ENCODE measurements at regions not wholly inside any gene's neighbourhood (a gene's known extent, or its start where the extent isn't known, plus 50 kb on each side); places are given as distances from the start of the nearest gene placed in this dataset.

GRCh38 chr1:10961300-10961833, 51.1 kb upstream of the TARDBP start:
- TF ChIP-seq CTCF (IDR thresholded peaks at IDR 0.05; ENCODE audit: poor library complexity): no peak
- no peak for TF ChIP-seq EZH2 (IDR thresholded peaks at IDR 0.05; ENCODE audit: borderline replicate concordance)
- TF ChIP-seq EZH2phosphoT487 (IDR thresholded peaks at IDR 0.05; ENCODE audit: low read depth, severe bottlenecking, unreplicated experiment): no peak
